BJ (cell line): ENCODE measurements at regions not wholly inside any gene's neighbourhood (a gene's known extent, or its start where the extent isn't known, plus 50 kb on each side); places are given as distances from the start of the nearest gene placed in this dataset.

Experiments
- CTCF ChIA-PET: fragments of 350-600 bp; formaldehyde crosslinking; extraction: SDS; loops from one replicate; lab custom pipeline; 2021; ENCODE audit warnings: antibody characterized with exemption, inconsistent platforms; lab: Yijun Ruan, JAX
- POLR2A ChIA-PET: fragments of 300-600 bp; sonication (Branson Sonifier 250); formaldehyde crosslinking; extraction: SDS; loops from one replicate; lab custom pipeline; 2021; ENCODE audit warnings: antibody characterized with exemption; lab: Charles Lee
- DNase-seq: peaks from one replicate; pipeline ENCODE4 v3.0.0-alpha.2; 2011; ENCODE audit warnings: low read depth
- H3K27me3 ChIP-seq: 2 replicates; pipeline ENCODE4 v1.6.0; 2011; ENCODE audit warnings: low read length; ENCODE audit not compliant: control insufficient read depth, insufficient read depth
- H3K36me3 ChIP-seq: 2 replicates; pipeline ENCODE4 v1.5.1; 2011; ENCODE audit warnings: low read length; ENCODE audit not compliant: control insufficient read depth, insufficient read depth
- H3K4me3 ChIP-seq: 2 replicates; pipeline ENCODE4 v1.5.1; 2011; ENCODE audit warnings: low read depth, mild to moderate bottlenecking, control low read depth, low read length
- CTCF ChIP-seq: IDR thresholded peaks from 2 replicates; pipeline ENCODE4 v1.5.1; 2011; ENCODE audit warnings: low read depth, mild to moderate bottlenecking, control low read depth, inconsistent platforms, low read length, moderate library complexity; ENCODE audit not compliant: insufficient read depth

DNA sequence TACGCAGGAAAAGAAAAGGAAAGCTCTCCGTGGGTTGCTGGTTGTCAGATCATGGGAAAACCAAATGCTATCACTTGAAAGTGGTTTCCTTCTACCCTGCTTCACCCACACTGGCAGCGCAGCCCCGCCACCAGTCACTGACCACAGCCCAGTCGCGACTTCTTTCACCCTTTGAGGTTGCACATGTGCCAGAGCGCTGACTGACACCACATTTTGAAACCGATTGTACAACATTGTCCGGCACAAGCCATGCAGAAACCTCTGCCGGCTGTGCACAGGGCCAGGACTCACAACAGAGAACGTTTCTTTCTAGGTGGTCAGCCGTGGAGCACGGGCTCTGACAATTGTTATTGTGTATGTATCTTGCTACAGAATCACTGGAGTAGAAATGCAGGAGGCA is 827.2 kb upstream of the POU3F3 start:
- TF ChIP-seq CTCF, result no peak
- POLR2A ChIA-PET, result no interaction called here
- no peak for DNase-seq
- H3K36me3 ChIP-seq, result no peaks in the 10 kb centered on the region
- CTCF ChIA-PET, result no interaction called here
- no peaks in the 10 kb centered on the region for H3K27me3 ChIP-seq
- H3K4me3 ChIP-seq, result no peak overlapping the region

GRCh38 chr2:104027321-104027720 is 826.6 kb upstream of the POU3F3 start:
- POLR2A ChIA-PET, result no interaction called here
- CTCF ChIA-PET, result no interaction called here
- TF ChIP-seq CTCF, result no peak

GRCh38 chr2:104028061-104028460 is 825.9 kb upstream of the POU3F3 start:
- CTCF ChIA-PET, result no interaction called here

More at GRCh38 chr2:104027321-104027720, 826.6 kb upstream of the POU3F3 start:
- H3K27me3 ChIP-seq, result no peaks in the 10 kb centered on the region
- H3K36me3 ChIP-seq, result no peaks in the 10 kb centered on the region
- no peak for DNase-seq
- H3K4me3 ChIP-seq, result no peak overlapping the region

DNA sequence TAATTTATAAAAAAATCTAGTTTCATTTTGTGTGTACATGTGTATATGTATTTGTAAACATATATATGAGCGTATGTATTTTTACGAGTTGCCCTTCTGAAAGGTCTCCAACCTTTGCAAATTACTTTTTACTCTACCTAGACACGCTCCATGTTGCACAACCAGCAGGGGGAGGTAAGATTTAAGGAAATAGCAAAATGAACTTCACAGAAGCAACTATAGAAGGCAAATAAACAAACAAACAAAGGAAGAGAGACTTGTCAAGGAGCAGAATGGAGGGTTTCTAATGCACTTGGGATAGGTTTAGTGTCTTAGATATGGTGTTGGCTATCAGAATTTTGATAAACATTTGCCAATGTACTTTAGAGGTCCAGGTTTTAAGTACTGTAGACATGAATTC is 820.5 kb upstream of the POU3F3 start:
- Histone ChIP-seq H3K27me3 (no peaks in the 10 kb centered on the region), H3K4me3 (no peak overlapping the region), H3K36me3 (no peaks in the 10 kb centered on the region)
- ChIA-PET POLR2A (no interaction called here), CTCF (no interaction called here)
- DNase-seq, result no peak
- no peak for TF ChIP-seq CTCF

More at GRCh38 chr2:104028061-104028460, 825.9 kb upstream of the POU3F3 start:
- no peak for TF ChIP-seq CTCF
- POLR2A ChIA-PET, result no interaction called here
- H3K4me3 ChIP-seq, result no peak overlapping the region
- DNase-seq, result no peak
- no peaks in the 10 kb centered on the region for H3K36me3 ChIP-seq
- no peaks in the 10 kb centered on the region for H3K27me3 ChIP-seq

DNA sequence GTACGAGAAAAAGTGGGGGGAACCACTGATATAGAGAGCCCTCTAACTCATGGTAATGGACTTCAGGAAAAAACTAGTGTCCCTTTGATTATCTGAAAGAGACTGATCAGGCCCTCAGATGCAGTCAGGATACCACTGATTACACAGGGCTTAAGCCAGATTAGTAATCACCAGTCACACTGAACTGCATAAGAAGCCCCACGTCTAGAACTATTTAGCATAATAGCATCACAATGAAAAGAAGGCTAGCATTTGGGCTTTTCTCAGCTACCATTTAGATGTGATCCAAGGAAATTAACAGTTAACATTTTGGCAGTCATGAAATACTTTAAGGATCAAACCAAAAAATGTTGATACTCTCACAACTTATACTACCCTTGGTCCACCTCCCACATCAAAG is 813.1 kb upstream of the POU3F3 start:
- no peaks in the 10 kb centered on the region for H3K36me3 ChIP-seq
- no peak overlapping the region for H3K4me3 ChIP-seq
- CTCF ChIA-PET, result no interaction called here
- no peak for DNase-seq
- POLR2A ChIA-PET, result no interaction called here
- H3K27me3 ChIP-seq, result no peaks in the 10 kb centered on the region
- no peak for TF ChIP-seq CTCF
